ENCODE measurements at regions not wholly inside any gene's neighbourhood (a gene's known extent, or its start where the extent isn't known, plus 50 kb on each side); places are given as distances from the start of the nearest gene placed in this dataset.
"Not testable (repeated sequence)": the region's sequence is repeated elsewhere in the genome, so short reads cannot be mapped to it uniquely, and the experiment has no call there.

DNA sequence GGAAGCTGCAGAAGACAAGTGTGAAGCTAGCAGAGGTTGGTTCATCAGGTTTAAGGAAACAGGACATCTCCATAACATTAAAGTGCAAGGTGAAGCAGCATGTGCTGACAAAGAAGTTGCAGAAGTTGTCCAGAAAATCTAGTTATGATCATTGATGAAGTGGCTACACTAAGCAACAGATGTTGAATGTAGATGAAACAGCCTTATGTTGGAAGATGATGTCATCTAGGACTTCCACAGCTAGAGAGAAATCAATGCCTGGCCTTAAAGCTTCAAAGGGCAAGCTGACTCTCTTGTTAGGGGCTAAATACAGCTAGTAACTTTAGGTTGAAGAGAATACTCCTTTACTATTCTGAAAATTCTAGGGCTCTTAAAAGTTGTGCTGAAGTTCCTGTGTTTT lies 340.2 kb upstream of the SOX9 start:
- Histone ChIP-seq H3K36me3 (ENCODE audit: insufficient read depth, low read length) (no peaks in the 10 kb centered on the region), H3K9ac (ENCODE audit: low read depth, low read length) (no peak overlapping the region), H3K9me3 (ENCODE audit: control insufficient read depth, insufficient read depth, low read length) (peaks cover under 1% of the 10 kb centered on the region; the same call in 1 of the 2 replicates), H3K4me1 (ENCODE audit: insufficient read depth, low read length) (no peaks in the 10 kb centered on the region)

DNA sequence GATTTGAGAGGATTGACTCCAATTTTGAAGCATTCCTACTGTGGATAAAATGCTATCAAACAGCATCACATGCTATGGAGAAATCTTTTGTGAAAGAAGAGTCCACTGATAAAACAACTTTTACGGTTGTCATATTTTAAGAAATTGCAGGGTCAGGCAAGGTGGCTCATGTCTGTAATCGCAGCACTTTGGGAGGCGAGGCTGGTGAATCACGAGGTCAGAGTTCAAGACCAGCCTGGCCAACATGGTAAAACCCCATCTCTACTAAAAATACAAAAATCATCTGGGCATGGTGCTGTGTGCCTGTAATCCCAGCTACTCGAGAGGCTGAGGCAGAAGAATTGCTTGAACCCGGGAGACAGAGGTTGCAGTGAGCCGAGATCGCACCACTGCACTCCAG lies 338.8 kb upstream of the SOX9 start:
- not testable (repeated sequence) for H3K4me1 ChIP-seq (ENCODE audit: insufficient read depth, low read length); H3K9me3 ChIP-seq (ENCODE audit: control insufficient read depth, insufficient read depth, low read length); H3K36me3 ChIP-seq (ENCODE audit: insufficient read depth, low read length); H3K9ac ChIP-seq (ENCODE audit: low read depth, low read length)

DNA sequence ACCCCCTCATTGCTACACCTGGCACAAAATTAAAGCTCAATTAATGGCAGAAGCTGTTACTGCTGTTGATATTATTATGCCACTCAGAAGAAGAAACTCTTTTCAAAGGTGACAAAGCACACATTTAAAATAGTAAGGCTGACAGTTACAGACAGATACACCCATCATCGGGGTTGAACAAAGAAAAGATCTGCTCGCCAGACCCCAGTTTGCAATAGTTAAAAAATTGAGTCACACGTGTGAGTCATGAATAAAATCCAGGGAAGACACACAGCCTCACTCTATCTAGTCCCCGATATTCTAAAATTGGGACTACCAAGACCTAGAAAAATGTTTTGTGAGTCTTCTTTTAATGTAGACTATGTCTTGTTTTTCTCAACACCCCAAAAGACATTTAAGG lies 330.0 kb upstream of the SOX9 start:
- H3K9ac ChIP-seq (ENCODE audit: low read depth, low read length), result no peak overlapping the region
- H3K36me3 ChIP-seq (ENCODE audit: insufficient read depth, low read length), result no peaks in the 10 kb centered on the region

DNA sequence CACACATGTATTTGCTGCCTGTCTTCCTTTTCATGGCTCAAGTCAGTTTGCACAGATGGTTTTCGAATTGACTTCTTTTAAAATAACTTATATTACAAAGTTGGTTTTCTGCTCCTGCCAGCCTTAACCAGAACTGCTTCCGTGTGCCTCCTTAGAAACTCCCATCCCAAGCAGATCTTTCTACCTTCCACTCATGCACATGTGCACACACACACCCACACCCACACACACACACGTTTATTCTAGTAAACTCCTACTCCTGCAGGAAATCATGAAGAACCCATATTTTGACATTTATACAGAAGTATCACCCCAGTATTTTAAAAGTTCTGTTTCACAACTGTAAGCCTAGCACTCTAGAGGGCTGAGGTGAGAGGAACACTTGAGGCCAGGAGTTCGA lies 329.5 kb upstream of the SOX9 start:
- no peak overlapping the region for H3K9ac ChIP-seq (ENCODE audit: low read depth, low read length)
- H3K4me1 ChIP-seq (ENCODE audit: insufficient read depth, low read length), result no peaks in the 10 kb centered on the region
- no peaks in the 10 kb centered on the region for H3K36me3 ChIP-seq (ENCODE audit: insufficient read depth, low read length)
- H3K9me3 ChIP-seq (ENCODE audit: control insufficient read depth, insufficient read depth, low read length), result no peaks in the 10 kb centered on the region

More for the DNA sequence above, 330.0 kb upstream of the SOX9 start:
- H3K9me3 ChIP-seq (ENCODE audit: control insufficient read depth, insufficient read depth, low read length), result peaks cover 2% of the 10 kb centered on the region
- H3K4me1 ChIP-seq (ENCODE audit: insufficient read depth, low read length), result no peaks in the 10 kb centered on the region

DNA sequence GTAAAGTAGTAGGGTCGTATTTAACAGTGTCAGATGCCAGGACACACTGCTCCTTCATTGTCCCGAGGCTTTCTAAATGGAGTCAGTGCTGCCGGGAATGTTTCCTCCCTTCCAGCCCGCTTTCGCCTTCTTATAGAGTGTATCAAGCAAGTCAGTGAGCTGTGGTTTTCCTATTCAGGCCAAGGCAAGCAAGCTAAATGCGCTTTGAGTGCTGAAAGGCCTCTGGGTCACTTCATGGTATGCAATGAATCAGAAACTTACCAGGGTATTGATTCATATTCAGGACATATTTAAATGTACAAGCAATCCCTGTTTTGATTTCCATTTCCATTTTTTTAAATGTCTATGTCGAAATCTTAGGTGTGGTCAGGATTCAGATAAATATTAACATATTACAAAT lies 327.9 kb upstream of the SOX9 start:
- H3K4me1 ChIP-seq (ENCODE audit: insufficient read depth, low read length), result no peaks in the 10 kb centered on the region
- no peaks in the 10 kb centered on the region for H3K9me3 ChIP-seq (ENCODE audit: control insufficient read depth, insufficient read depth, low read length)
- no peak overlapping the region for H3K9ac ChIP-seq (ENCODE audit: low read depth, low read length)
- no peaks in the 10 kb centered on the region for H3K36me3 ChIP-seq (ENCODE audit: insufficient read depth, low read length)

DNA sequence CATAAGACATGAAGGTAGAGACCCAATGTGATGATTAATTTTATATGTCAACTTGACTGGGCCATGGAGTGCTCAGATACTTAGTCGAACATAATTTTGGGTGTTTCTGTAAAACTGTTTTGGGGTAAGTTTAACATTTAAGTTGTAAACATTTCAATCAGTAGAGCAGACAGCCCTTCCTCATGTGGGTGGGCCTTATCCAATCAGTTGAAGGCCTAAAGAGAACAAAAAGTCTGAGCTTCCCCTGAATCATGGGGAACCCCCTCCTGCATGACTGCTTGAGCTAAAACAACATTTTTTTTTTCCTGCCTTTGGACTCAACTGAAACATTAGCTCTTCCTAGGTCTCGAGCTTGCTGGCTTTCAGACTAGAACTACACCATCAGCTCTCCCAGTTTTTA lies 327.3 kb upstream of the SOX9 start:
- no peaks in the 10 kb centered on the region for H3K9me3 ChIP-seq (ENCODE audit: control insufficient read depth, insufficient read depth, low read length)
- no peaks in the 10 kb centered on the region for H3K36me3 ChIP-seq (ENCODE audit: insufficient read depth, low read length)
- no peak overlapping the region for H3K9ac ChIP-seq (ENCODE audit: low read depth, low read length)
- H3K4me1 ChIP-seq (ENCODE audit: insufficient read depth, low read length), result no peaks in the 10 kb centered on the region

DNA sequence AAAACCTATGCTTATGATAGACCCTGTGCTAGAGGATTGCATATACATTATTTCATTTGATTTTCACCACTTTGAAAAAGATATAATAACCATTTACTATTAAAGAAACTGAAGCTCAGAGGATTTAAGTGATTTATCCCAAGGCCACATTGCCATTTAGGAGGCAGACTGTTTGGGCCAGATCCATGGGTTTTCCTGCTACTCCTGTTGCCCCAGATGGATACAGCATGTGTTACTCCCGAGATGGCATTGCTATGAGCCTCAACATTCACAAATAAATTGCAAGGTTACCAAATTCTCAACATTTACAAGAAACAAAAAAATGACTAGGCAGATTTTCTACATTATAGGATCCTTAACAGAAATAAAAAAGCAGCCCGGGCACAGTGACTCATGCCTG lies 322.1 kb upstream of the SOX9 start:
- no peaks in the 10 kb centered on the region for H3K9me3 ChIP-seq (ENCODE audit: control insufficient read depth, insufficient read depth, low read length)
- no peak overlapping the region for H3K9ac ChIP-seq (ENCODE audit: low read depth, low read length)
- no peaks in the 10 kb centered on the region for H3K4me1 ChIP-seq (ENCODE audit: insufficient read depth, low read length)
- no peaks in the 10 kb centered on the region for H3K36me3 ChIP-seq (ENCODE audit: insufficient read depth, low read length)

DNA sequence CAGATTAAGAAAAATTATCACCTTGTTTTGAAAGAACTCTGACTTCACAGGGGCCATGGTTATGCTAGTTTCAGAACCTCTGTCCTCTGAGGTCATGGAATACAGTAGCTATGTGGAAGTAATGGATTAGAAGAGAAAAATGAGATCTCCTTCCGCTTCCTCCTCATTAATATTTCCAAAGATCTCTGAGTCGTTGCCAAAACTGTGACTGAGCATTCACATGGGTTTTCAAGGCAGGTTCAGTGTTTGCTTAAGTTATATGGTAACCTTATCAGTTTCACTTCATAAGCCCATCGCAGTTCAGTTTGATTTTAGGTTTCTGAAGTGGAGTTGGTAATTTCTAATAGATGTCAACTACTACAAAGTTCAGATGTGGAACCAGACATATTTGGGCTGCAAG lies 321.2 kb upstream of the SOX9 start:
- H3K9ac ChIP-seq (ENCODE audit: low read depth, low read length), result no peak overlapping the region
- H3K9me3 ChIP-seq (ENCODE audit: control insufficient read depth, insufficient read depth, low read length), result no peaks in the 10 kb centered on the region
- H3K36me3 ChIP-seq (ENCODE audit: insufficient read depth, low read length), result no peaks in the 10 kb centered on the region
- H3K4me1 ChIP-seq (ENCODE audit: insufficient read depth, low read length), result no peaks in the 10 kb centered on the region

DNA sequence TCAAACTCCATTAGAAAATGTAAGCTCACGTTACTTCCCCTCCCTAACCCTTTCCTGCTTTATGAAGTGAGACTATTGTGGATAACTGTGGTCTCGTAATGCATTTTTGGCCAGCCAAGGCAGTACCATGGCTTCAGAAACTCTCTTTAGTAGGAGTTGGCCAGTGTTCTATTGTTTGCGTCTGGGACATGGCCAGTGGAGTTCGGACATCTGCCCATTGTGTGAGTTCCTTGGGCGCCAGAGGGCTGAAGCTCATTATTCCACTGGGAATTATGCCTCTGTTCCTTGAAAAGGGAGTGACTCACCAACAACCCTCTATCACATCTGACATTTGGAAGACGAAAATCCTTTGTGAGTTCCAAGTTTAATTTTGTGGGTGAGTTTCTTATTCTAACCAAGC lies 319.5 kb upstream of the SOX9 start:
- Histone ChIP-seq H3K9me3 (ENCODE audit: control insufficient read depth, insufficient read depth, low read length) (no peaks in the 10 kb centered on the region), H3K4me1 (ENCODE audit: insufficient read depth, low read length) (no peaks in the 10 kb centered on the region), H3K9ac (ENCODE audit: low read depth, low read length) (no peak overlapping the region), H3K36me3 (ENCODE audit: insufficient read depth, low read length) (no peaks in the 10 kb centered on the region)

DNA sequence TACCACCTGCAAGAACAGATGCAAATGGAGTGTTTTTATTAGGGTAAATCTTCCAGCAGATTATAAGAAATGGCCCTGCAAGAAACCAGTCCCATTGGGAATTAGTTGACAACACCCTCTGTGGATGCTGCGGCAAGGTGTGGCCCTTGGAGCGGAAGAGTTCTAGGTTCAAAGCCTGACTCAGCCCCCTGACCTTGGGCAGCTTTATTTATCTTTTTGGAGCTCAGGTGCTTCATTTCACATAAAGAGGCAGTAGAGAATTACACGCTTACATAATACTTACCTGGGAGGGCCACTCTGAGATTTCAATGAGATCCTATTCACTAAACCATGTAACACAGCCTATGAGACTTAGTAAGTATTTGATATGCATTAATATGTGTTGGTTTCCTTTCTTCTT lies 318.2 kb upstream of the SOX9 start:
- Histone ChIP-seq H3K9me3 (ENCODE audit: control insufficient read depth, insufficient read depth, low read length) (no peaks in the 10 kb centered on the region; the same call in 1 of the 2 replicates), H3K4me1 (ENCODE audit: insufficient read depth, low read length) (no peaks in the 10 kb centered on the region)

DNA sequence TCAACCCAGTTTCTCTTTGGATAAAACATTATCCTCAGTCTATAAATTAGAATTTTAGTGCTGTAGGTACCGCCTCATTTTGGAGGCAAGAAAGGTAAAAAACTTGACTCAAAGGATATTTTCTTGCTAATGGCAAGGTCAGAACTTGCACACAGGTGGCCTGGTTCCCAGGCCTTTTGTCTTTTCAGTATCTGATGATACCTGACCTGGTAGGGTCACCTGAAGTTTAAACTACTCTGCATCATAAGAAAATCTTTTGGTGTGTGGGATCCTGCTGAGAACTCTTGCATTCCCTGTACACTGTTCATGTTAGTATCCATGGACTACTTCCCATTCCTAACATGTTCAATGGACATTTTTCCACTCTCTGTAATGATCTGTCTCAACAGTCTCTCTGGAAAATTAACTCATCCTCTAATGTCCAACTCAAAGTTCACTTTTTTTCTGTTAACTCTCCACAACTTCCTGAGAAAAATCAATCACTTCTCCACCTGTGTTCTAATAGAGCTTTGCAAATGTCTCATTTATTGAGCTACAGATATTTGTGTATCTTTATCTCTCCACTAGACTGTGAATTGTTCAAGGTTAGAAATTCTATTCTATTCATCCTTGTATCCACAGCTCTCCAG lies 317.1 kb upstream of the SOX9 start:
- H3K9me3 ChIP-seq (ENCODE audit: control insufficient read depth, insufficient read depth, low read length), result no peaks in the 10 kb centered on the region; the same call in 1 of the 2 replicates
- H3K4me1 ChIP-seq (ENCODE audit: insufficient read depth, low read length), result no peaks in the 10 kb centered on the region
- no peaks in the 10 kb centered on the region for H3K36me3 ChIP-seq (ENCODE audit: insufficient read depth, low read length)
- no peak overlapping the region for H3K9ac ChIP-seq (ENCODE audit: low read depth, low read length)

More for the DNA sequence above, 318.2 kb upstream of the SOX9 start:
- no peak overlapping the region for H3K9ac ChIP-seq (ENCODE audit: low read depth, low read length)
- no peaks in the 10 kb centered on the region for H3K36me3 ChIP-seq (ENCODE audit: insufficient read depth, low read length)

DNA sequence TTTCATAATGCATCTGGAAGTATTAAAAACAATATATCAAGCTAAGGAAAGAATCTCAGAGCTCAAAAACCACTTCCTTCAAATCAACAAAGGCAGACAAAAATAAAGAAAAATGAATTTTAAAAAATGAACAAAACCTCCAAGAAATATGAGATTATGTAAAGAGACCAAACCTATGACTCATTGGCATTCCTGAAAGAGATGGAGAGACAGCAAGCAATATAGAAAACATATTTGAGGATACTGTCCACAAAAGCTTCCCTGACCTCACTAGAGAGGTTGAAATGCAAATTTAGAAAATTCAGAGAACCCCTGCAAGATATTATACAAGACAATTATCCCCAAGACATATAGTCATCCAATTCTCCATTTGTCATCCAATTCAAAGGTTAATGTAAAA lies 311.3 kb upstream of the SOX9 start:
- no peak overlapping the region for H3K9ac ChIP-seq (ENCODE audit: low read depth, low read length)
- no peaks in the 10 kb centered on the region for H3K4me1 ChIP-seq (ENCODE audit: insufficient read depth, low read length)
- no peaks in the 10 kb centered on the region for H3K36me3 ChIP-seq (ENCODE audit: insufficient read depth, low read length)
- H3K9me3 ChIP-seq (ENCODE audit: control insufficient read depth, insufficient read depth, low read length), result no peaks in the 10 kb centered on the region; the same call in 1 of the 2 replicates

DNA sequence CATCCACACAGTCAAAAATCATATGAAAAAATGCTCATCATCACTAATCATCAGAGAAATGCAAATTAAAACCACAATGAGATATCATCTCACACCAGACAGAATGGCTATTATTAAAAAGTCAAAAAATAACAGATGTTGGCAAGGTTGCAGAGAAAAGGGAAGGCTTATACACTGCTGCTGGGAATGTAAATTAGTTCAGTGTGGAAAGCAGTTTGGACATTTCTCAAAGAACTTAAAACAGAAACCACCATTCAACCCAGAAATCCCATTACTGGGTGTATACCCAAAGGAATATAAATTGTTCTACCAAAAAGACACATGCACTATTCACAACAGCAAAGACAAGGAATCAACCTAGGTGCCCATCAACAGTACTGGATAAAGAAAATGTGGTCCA lies 307.0 kb upstream of the SOX9 start:
- H3K4me1 ChIP-seq (ENCODE audit: insufficient read depth, low read length); H3K36me3 ChIP-seq (ENCODE audit: insufficient read depth, low read length); H3K9me3 ChIP-seq (ENCODE audit: control insufficient read depth, insufficient read depth, low read length); H3K9ac ChIP-seq (ENCODE audit: low read depth, low read length): not testable (repeated sequence)

DNA sequence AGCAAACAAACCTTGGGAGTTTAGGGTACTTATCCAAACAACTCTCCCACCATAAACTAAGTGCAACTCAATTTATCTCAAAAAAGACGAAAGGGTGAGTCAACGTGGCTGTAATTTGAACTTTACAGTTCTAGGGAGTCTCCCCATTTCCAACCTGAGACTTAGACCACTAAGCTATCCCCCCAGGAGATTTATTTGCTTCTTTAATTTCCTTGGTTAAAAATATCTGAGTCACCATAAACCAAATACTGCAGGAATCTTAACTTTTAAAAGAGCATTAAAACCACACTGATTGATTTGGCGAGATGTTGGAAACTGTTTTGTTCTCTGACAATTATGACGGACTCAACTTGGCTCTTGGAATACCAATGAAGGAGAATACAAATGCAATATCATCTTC lies 299.3 kb upstream of the SOX9 start:
- no peaks in the 10 kb centered on the region for H3K9me3 ChIP-seq (ENCODE audit: control insufficient read depth, insufficient read depth, low read length)
- no peaks in the 10 kb centered on the region for H3K36me3 ChIP-seq (ENCODE audit: insufficient read depth, low read length)
- H3K9ac ChIP-seq (ENCODE audit: low read depth, low read length), result no peak overlapping the region
- peaks cover 3% of the 10 kb centered on the region; the same call in 1 of the 2 replicates for H3K4me1 ChIP-seq (ENCODE audit: insufficient read depth, low read length)

DNA sequence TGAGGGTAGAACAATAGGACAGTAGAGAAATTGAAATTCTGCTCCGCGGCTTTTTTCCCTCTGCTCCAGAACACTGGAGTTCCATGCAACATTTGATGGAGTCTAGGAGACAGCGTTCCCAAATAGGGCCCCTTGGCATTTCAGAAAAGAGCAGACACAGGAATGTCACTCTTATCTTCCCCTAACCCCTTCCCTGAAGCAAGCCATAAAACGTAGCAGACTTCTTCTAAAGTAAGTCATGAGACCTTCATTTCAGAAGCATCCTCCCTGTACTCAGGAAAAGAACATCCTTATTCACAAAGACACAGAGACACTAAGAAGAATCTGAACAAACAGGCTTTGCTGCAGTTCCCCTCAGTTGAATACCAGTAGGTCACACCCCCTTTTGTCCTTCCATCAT lies 296.1 kb upstream of the SOX9 start:
- H3K9ac ChIP-seq (ENCODE audit: low read depth, low read length), result no peak overlapping the region
- H3K9me3 ChIP-seq (ENCODE audit: control insufficient read depth, insufficient read depth, low read length), result no peaks in the 10 kb centered on the region
- peaks cover 22% of the 10 kb centered on the region for H3K4me1 ChIP-seq (ENCODE audit: insufficient read depth, low read length)
- H3K36me3 ChIP-seq (ENCODE audit: insufficient read depth, low read length), result no peaks in the 10 kb centered on the region

DNA sequence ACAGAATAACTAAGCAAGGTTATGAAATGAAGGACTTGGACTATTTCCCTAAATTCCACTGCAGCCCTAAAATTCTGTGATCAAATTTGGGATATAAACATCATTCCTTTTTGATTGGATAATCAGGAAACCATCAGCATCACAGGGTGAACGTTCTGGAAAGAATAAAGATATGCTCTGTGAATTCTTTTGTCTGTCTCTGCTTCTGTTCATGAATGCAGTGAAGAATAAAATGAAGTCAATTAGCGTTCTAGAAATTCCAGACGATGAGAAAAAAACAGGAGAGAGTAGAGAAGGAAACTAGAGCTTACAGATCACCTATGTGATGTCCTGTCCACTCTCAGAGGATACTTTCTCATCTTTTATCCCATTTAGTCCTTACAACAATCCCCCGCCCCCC lies 295.1 kb upstream of the SOX9 start:
- Histone ChIP-seq H3K4me1 (ENCODE audit: insufficient read depth, low read length) (peaks cover 29% of the 10 kb centered on the region), H3K9ac (ENCODE audit: low read depth, low read length) (no peak overlapping the region), H3K9me3 (ENCODE audit: control insufficient read depth, insufficient read depth, low read length) (no peaks in the 10 kb centered on the region), H3K36me3 (ENCODE audit: insufficient read depth, low read length) (no peaks in the 10 kb centered on the region)

Measured in ES-I3 (cell line).